Hematopoietic multipotent progenitor cell treated with erythropoietin and hydrocortisone succinate and interleukin-3 and kit ligand, for 6 days (in vitro differentiated cells): ENCODE measurements at regions not wholly inside any gene's neighbourhood (a gene's known extent, or its start where the extent isn't known, plus 50 kb on each side); places are given as distances from the start of the nearest gene placed in this dataset.
A peak's percentile ranks its signal among the peaks of the same experiment; 100 is the strongest.

ENCODE experiments used
- DNase-seq: peaks from one replicate; pipeline ENCODE4 v3.0.0-alpha.2; 2015

DNA sequence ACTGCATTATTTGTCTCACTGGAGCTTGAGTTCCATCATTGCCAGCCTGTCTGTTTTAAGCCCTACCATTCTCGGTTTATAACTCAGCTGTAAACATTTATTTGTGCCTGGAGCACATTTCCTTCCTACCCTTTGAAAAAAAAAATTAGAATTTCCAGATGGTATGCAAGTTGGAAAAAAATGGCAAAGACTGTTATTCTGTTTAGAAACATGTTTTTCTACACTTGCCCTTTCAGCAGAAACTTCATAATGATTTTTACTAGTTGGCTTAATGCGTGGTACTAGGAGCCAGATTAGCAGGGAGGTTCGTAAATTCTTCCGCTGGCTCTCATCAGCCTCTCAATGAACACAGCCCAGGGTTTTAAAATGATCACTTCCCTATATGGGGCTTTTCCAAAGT is 238.8 kb upstream of the WWC1 start:
- no peak for DNase-seq

DNA sequence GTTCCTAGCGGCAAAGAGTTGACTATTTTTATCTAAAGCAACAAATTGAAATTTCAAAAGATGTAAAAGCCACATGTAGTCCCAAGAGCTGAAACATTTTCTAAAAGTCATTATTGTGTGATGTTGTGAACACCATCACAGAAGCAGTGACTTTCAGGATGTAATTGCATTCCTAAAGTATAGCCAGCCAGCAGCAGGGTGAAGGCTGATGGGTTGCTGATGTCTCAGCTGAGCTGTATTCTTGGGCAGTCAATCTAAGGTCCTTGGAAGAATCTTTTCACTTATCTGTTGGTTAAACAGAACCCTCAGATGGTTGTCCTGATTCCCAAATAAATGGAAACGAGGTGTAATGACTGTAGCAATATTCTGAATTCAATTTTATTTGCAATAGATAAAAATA is 237.4 kb upstream of the WWC1 start:
- no peak for DNase-seq

- no peak for DNase-seq
Measured at GRCh38 chr5:168055141-168055683, 236.2 kb upstream of the WWC1 start.

GRCh38 chr5:168055961-168056360 is 235.5 kb upstream of the WWC1 start:
- no peak for DNase-seq

DNA sequence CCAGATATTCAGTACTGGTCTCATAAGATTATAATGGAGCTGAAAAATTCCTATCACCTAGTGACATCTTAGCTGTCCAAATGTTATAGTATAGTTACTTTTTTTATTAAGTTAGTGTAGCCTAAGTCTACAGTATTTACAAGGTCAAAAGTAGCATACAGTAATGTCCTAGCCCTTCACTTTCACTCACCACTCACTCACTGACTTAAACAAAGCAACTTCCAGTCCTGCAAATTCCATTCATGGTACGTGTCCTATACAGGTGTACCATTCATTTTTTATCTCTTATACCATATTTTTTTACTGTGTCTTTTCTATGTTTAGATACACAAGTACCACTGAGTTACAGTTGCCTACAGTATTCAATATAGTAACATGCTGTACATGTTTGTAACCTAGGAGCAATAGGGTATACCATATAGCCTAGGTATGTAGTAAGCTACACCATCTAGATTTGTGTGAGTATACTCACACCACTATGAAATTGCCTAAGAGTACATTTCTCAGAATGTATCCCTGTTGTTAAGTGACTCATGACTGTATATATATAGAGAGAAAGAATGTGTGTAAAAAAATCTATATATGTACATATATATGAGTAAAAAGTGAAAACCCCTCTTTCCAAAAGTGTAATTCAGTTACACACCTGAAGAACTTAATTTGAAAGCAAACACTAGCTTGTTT is 234.8 kb upstream of the WWC1 start:
- no peak for DNase-seq

GRCh38 chr5:168057905-168058304 is 233.5 kb upstream of the WWC1 start:
- DNase-seq: peak; percentile 8

- no peak for DNase-seq
Measured at GRCh38 chr5:168059131-168059530, 232.3 kb upstream of the WWC1 start.

DNA sequence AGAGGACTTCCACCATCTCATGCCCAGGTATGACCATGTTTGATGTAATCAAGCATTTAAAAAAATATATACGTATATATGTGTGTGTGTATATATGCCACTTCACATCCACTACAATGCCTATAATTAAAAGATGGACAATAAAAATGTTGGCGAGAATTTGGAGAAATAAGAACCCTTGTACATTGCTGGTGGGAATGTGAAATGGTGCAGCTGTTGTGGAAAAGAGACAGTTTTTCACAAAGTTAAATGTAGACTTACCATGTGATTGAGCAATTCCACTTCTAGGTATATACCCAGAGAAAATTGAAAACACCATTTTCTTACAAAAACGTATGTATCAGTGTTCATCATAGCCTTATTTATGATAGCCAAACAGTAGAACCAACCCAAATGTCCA is 229.2 kb upstream of the WWC1 start:
- DNase-seq: no peak

DNA sequence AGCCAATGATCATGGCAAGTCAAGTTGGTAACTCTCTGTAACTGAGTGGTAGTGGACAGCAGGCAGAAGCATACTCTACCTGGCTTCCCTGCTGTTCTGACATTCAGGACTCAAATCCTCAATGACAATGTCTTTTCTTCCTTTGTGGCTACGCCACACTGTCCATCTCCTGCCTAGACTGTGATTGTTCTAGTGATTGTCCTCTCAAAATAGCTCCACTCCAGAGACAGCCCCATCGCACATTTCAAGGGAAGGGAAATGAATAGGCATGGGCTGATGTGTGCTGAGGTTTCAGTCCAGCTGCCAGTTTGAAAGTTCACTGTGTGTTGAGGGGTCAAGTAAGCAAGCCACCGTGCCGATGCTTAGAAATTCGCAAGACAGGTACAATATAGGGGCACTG is 227.0 kb upstream of the WWC1 start:
- DNase-seq: no peak

GRCh38 chr5:168064933-168065622 is 226.4 kb upstream of the WWC1 start:
- DNase-seq: no peak

DNA sequence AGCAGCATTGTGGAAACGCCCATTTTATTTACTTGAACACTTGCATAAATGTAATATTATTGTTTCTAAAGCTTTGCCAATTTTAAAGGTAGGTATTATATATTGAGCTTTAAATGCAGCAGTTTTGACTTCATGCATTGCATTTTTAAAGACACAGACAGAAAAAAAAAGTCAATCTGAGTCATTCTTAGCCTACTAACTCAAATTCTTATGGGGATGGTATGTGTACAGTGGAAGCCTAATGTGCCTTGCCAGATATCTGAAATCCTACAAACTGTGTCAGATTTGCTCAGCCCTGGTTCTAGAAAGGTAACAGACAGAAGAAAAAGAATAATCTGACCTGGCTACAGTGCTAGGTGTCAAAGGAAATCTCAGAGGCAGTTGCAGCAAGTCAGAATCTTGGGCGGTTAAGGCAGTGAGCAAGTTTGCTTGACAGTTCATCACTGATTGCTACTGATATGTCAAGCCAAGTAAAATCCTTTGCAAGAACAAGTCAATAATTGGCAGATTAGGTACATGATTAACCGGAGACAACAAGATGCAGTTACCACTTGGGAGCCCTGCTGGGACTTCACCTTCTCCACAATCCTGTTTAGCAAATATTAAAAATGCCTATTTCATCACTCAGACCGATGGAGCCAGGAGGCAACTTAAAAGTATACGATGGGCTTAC is 224.8 kb upstream of the WWC1 start:
- no peak for DNase-seq

GRCh38 chr5:168070761-168071160 is 220.7 kb upstream of the WWC1 start:
- DNase-seq: no peak

DNA sequence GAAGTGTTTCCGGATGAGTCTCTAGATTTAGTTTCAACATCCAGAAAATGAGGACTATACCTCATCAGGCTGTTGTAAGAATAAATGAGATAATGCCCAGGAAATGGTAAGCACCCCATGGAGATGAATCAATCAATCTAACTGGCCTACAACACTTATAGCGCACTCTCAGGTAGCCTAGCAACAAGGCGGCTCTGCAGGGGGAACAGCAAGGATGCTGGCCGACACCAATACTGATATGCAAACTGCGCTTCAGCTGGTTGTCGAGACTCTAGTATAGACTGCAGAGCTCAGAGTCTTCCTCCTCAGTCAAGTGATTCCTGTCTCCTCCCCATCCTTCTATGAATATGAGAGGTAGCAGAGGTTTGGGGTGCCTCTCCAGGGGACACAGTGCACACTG is 218.8 kb upstream of the WWC1 start:
- DNase-seq: no peak

DNA sequence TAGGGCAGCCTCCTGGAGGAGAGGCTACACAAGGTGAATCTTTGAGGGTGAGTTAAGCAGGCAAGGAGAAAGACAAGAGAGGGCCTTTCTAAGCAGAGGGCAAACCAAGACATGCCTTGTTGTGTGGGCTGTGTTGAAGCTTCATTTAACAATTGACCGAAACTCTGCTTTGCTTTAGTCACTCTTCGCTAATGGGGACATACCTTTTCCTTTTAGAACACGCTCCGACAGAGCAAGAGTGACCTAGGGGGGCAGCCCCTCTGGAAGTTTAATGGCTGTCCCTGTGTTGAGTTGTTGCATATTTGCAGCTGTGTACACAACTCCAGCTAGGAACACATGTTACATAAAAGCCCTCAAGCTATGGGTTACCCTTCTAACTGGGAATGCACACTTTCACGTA is 218.1 kb upstream of the WWC1 start:
- DNase-seq: no peak

GRCh38 chr5:168073991-168074800 is 217.2 kb upstream of the WWC1 start:
- DNase-seq: peak; percentile 36

DNA sequence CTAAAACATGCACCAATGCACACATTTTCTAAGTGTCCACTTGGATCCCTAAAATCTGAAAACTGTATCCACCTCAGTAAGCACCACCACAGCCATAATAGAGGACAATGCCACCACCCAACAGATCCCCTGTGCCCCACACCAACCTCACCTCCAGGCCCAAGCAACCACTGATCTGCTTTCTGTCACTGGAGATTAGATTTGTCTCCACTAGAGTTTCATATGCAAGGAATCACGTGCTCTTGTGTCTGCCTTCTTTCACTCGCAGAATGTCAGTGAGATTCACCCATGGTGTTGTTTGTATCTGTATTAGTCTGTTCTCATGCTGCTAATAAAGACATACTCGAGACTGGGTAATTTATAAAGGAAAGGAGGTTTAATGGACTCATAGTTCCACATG is 216.1 kb upstream of the WWC1 start:
- DNase-seq: no peak

DNA sequence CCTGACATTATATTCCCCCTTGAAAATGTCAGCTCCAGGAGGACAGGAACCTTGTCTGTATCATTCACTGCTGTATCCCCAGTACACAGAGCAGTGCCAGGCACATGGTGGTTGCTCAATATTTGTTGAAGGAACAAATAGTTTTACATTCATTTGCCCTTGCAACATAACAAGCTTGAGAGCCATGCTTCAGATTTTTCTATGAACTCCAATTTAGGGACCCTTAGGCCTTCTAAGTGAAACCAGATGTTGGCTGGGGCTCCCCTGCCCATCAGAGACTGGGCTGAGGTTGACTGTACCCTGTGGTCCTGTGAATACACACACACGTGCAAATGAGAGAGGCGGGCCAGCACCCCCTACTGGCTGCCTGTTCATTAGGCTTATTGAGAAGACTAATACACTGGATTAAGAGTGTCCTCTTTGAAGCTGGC is 214.9 kb upstream of the WWC1 start:
- DNase-seq: peak; percentile 36

- no peak for DNase-seq
Measured at GRCh38 chr5:168085261-168086031, 206.0 kb upstream of the WWC1 start.

- DNase-seq: no peak
Measured at GRCh38 chr5:168086104-168086610, 205.3 kb upstream of the WWC1 start.

GRCh38 chr5:168086746-168087145 is 204.7 kb upstream of the WWC1 start:
- no peak for DNase-seq

DNA sequence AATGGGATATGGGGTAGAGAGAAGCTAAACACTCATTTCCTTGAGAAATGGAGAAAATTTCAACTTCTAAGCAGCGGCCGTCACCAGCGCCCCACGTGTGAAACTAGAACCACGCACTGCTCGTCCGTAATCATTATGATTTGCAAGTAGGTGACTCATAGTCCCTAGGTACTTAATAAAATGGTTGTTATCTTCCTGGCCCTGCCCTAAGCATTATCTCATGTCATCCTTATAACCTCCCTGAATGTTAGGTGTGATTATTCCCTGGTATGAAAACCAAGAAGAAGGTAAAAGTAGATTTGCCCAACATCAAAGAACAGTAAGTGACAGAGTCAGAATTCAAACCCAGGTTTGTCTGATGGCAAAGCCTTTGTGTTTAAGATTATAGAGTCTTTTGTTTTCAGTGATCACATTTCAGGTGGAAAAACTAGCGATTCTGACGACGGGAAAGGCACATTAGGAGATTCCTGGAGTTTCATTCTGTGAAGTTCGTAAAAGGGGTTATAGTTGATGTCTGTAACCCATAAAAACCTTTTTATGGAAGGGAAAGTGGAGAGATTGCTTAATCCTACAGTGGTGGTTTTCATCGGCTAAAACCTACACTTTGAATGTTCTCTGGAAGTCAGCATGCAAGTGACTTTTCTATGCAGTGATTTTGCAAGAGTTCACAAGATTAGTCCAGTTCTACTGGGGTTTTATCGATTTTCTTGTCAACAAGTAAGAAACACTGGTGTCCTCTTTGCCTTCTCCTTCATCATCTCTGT is 202.9 kb upstream of the WWC1 start:
- DNase-seq: no peak
